Endothelial cell of umbilical vein (primary cell): ENCODE measurements at regions not wholly inside any gene's neighbourhood (a gene's known extent, or its start where the extent isn't known, plus 50 kb on each side); places are given as distances from the start of the nearest gene placed in this dataset.

Experiments used
- BruUV-seq: library from RNA; stranded (reverse); fragments of 400-500 nt; replicated peaks from 2 replicates; lab custom pipeline; 2021; lab: Mats Ljungman, UMichigan
- CTCF ChIA-PET: fragments of 300-600, 350-600 bp; sonication (Branson Sonifier 250); formaldehyde crosslinking; loops from one replicate; lab custom pipeline; 2021; ENCODE audit warnings: antibody characterized with exemption, inconsistent platforms; lab: Charles Lee
- POLR2A ChIA-PET: fragments of 300-600, 350-600 bp; sonication (Branson Sonifier 250); formaldehyde crosslinking; loops from one replicate; lab custom pipeline; 2021; ENCODE audit warnings: antibody characterized with exemption, inconsistent platforms; lab: Charles Lee
- DNase-seq: peaks from one replicate; pipeline ENCODE4 v3.0.0-alpha.2; 2011; ENCODE audit warnings: low read depth, low spot score
- FAIRE-seq: peaks from 2 replicates; lab custom pipeline; 2011; peaks lifted over from hg19 to GRCh38; lab: Jason Lieb, UNC
- H2AFZ ChIP-seq: 2 replicates; pipeline ENCODE4 v1.6.0; 2012; ENCODE audit warnings: low read depth, low read length, control low read depth, inconsistent platforms
- H3K27ac ChIP-seq: 2 replicates; pipeline ENCODE4 v1.5.1; 2011; ENCODE audit warnings: low read depth, mild to moderate bottlenecking, control low read depth, low read length, moderate library complexity; ENCODE audit not compliant: insufficient read depth
- H3K27me3 ChIP-seq, 2 experiments: 2 replicates each; pipeline versions ENCODE4 v1.6.0 to v1.6.1; 2011; ENCODE audit warnings: low read length in 2 of 2, mixed read lengths in 1 of 2; ENCODE audit not compliant: control insufficient read depth in 2 of 2, insufficient read depth in 2 of 2
- H3K36me3 ChIP-seq, 2 experiments: 2 replicates in 1 of 2; 3 replicates in 1 of 2; pipeline ENCODE4 v1.5.1; 2011; ENCODE audit warnings: low read length in 2 of 2, mild to moderate bottlenecking in 1 of 2, moderate library complexity in 1 of 2; ENCODE audit not compliant: control insufficient read depth in 2 of 2, insufficient read depth in 2 of 2; ENCODE audit errors: extremely low read depth in 1 of 2
- H3K4me1 ChIP-seq: 3 replicates; pipeline ENCODE4 v1.5.1; 2011; ENCODE audit warnings: mild to moderate bottlenecking, low read length; ENCODE audit not compliant: control insufficient read depth, insufficient read depth; ENCODE audit errors: extremely low read depth
- H3K4me2 ChIP-seq: 2 replicates; pipeline ENCODE4 v1.6.1; 2011; ENCODE audit warnings: low read length, control low read depth, mixed read lengths; ENCODE audit not compliant: insufficient read depth
- H3K4me3 ChIP-seq, 3 experiments: fragments of 200-600 bp in 1 of 3; sonication (generic), shearing (Covaris generic) in 1 of 3; replicated peaks in 1 of 3; 2 replicates each; pipeline ENCODE4 v1.5.1; 2011 to 2016; ENCODE audit warnings: control low read depth in 3 of 3, low read length in 3 of 3, mild to moderate bottlenecking in 2 of 3, inconsistent platforms in 1 of 3, low read depth in 1 of 3, moderate library complexity in 1 of 3; ENCODE audit not compliant: insufficient read depth in 1 of 3
- H3K79me2 ChIP-seq: 2 replicates; pipeline ENCODE4 v1.6.0; 2012; ENCODE audit warnings: low read length, inconsistent platforms; ENCODE audit not compliant: control insufficient read depth, insufficient read depth
- H3K9ac ChIP-seq: replicated peaks from 2 replicates; pipeline ENCODE3; 2011; ENCODE audit warnings: low read length, control low read depth; ENCODE audit not compliant: insufficient read depth; ENCODE audit errors: extremely low read depth
- H3K9me1 ChIP-seq: replicated peaks from 3 replicates; pipeline ENCODE4 v1.6.0; 2011; ENCODE audit warnings: mild to moderate bottlenecking, low read length; ENCODE audit not compliant: control insufficient read depth, insufficient read depth; ENCODE audit errors: extremely low read depth
- H3K9me3 ChIP-seq: replicated peaks from 2 replicates; pipeline ENCODE4 v1.5.1; 2012; ENCODE audit warnings: low read length, inconsistent platforms; ENCODE audit not compliant: control insufficient read depth, insufficient read depth
- H4K20me1 ChIP-seq: replicated peaks from 2 replicates; pipeline ENCODE3; 2011; ENCODE audit warnings: mild to moderate bottlenecking, low read length; ENCODE audit not compliant: control insufficient read depth, insufficient read depth; ENCODE audit errors: extremely low read depth
- EZH2 ChIP-seq: IDR thresholded peaks from 2 replicates; pipeline ENCODE4 v1.6.1; 2012; ENCODE audit warnings: borderline replicate concordance, low read depth, mild to moderate bottlenecking, moderate library complexity, low read length, inconsistent platforms; ENCODE audit not compliant: severe bottlenecking
- FOS ChIP-seq: IDR thresholded peaks from 2 replicates; pipeline ENCODE4 v1.6.1; 2011; ENCODE audit warnings: mild to moderate bottlenecking, low read length, moderate library complexity, borderline replicate concordance; ENCODE audit not compliant: insufficient read depth
- GATA2 ChIP-seq: IDR thresholded peaks from 2 replicates; pipeline ENCODE4 v1.7.0; 2011; ENCODE audit warnings: low read depth, mild to moderate bottlenecking, moderate library complexity, mixed read lengths, low read length; ENCODE audit not compliant: insufficient read length, insufficient read depth
- JUN ChIP-seq: IDR thresholded peaks from 2 replicates; pipeline ENCODE4 v1.6.1; 2011; ENCODE audit warnings: borderline replicate concordance, low read depth; ENCODE audit not compliant: insufficient read length, insufficient read depth
- MAX ChIP-seq: IDR thresholded peaks from 2 replicates; pipeline ENCODE4 v1.6.1; 2011; ENCODE audit not compliant: insufficient read depth, insufficient read length
- MYC ChIP-seq: IDR thresholded peaks from one replicate; pipeline ENCODE4 v1.6.1; 2011; ENCODE audit warnings: mild to moderate bottlenecking, low read depth, low read length
- POLR2A ChIP-seq: IDR thresholded peaks from 2 replicates; pipeline ENCODE4 v1.6.1; 2012; ENCODE audit warnings: low read depth, mild to moderate bottlenecking, control low read depth, low read length
- POLR2AphosphoS5 ChIP-seq: IDR thresholded peaks from 2 replicates; pipeline ENCODE4 v1.6.1; 2012; ENCODE audit warnings: low read depth, mild to moderate bottlenecking, control low read depth, low read length, moderate library complexity; ENCODE audit not compliant: insufficient read depth
- dilution Hi-C: fragments of 300-500 bp; cut with MboI; formaldehyde crosslinking; loops from one replicate; pipeline ENCODE4 v1.15.0; 2019; ENCODE audit warnings: low sequenced_read_pairs; ENCODE audit not compliant: extremely low pct_ligation_motif_present
- intact Hi-C: fragments of 100-400 bp; cut with micrococcal nuclease; formaldehyde crosslinking; loops from one replicate; pipeline ENCODE4 v1.10.0; 2022
- TF ChIP-seq, protein P1 (sequence below), 2 donors: IDR thresholded peaks; 1 replicate in 1 of 2; 2 replicates in 1 of 2; pipeline ENCODE4 v1.5.1; 2011; ENCODE audit warnings: low read length in 2 of 2, mild to moderate bottlenecking in 2 of 2, moderate library complexity in 2 of 2, control low read depth in 1 of 2, inconsistent platforms in 1 of 2, low read depth in 1 of 2; ENCODE audit not compliant: insufficient read depth in 1 of 2; ENCODE audit errors: extremely low read depth in 1 of 2

- no peak overlapping the region for H2AFZ ChIP-seq
- DNase-seq (no peak), FAIRE-seq (no peak)
- H3K4me2 ChIP-seq: no peak overlapping the region
- H3K27ac ChIP-seq: no peak overlapping the region
- H3K36me3 ChIP-seq: no peaks in the 10 kb centered on the region
- POLR2A ChIA-PET: no interaction called here
- TF ChIP-seq POLR2A (no peak), EZH2 (no peak), MAX (no peak), JUN (no peak), MYC (no peak), POLR2AphosphoS5 (no peak), GATA2 (no peak), FOS (no peak)
- TF ChIP-seq, protein P1, sequence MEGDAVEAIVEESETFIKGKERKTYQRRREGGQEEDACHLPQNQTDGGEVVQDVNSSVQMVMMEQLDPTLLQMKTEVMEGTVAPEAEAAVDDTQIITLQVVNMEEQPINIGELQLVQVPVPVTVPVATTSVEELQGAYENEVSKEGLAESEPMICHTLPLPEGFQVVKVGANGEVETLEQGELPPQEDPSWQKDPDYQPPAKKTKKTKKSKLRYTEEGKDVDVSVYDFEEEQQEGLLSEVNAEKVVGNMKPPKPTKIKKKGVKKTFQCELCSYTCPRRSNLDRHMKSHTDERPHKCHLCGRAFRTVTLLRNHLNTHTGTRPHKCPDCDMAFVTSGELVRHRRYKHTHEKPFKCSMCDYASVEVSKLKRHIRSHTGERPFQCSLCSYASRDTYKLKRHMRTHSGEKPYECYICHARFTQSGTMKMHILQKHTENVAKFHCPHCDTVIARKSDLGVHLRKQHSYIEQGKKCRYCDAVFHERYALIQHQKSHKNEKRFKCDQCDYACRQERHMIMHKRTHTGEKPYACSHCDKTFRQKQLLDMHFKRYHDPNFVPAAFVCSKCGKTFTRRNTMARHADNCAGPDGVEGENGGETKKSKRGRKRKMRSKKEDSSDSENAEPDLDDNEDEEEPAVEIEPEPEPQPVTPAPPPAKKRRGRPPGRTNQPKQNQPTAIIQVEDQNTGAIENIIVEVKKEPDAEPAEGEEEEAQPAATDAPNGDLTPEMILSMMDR (IDR thresholded peaks at IDR 0.05; ENCODE audit: extremely low read depth in 1 of 2, insufficient read depth in 1 of 2, low read depth in 1 of 2, low read length in 2 of 2): no peak
- no peak overlapping the region for H3K9ac ChIP-seq
- no peaks in the 10 kb centered on the region for H3K9me1 ChIP-seq
- H3K27me3 ChIP-seq: no peaks in the 10 kb centered on the region
- intact Hi-C loops (no loop called here), dilution Hi-C loops (no loop called here)
- H3K4me1 ChIP-seq: no peaks in the 10 kb centered on the region
- no peaks in the 10 kb centered on the region for H3K9me3 ChIP-seq
- CTCF ChIA-PET: interaction anchor here (1.1 kb wide), 1 partner anchor 11 kb away, joined by 4 read pairs; no protein-coding TSS in a partner anchor
- no TSS peak for BruUV-seq
- H3K4me3 ChIP-seq: no peak overlapping the region
- H3K79me2 ChIP-seq: no peaks in the 10 kb centered on the region
- no peaks in the 10 kb centered on the region for H4K20me1 ChIP-seq
Measured at GRCh38 chr5:97764700-97765099, 581.7 kb upstream of the RIOK2 start.
